ENCODE measurements at regions not wholly inside any gene's neighbourhood (a gene's known extent, or its start where the extent isn't known, plus 50 kb on each side); places are given as distances from the start of the nearest gene placed in this dataset.

- Mint-ChIP-seq H3K4me1 (no peaks in the 10 kb centered on the region), H3K27ac (no peak overlapping the region), H3K4me3 (no peak overlapping the region), H3K9me3 (peaks cover 3 to 14% (median 8%) of the 10 kb centered on the region in 7 donors), H3K27me3 (ENCODE audit: low read depth in 3 of 3) (no peaks in the 10 kb centered on the region), H3K36me3 (no peaks in the 10 kb centered on the region)
- DNase-seq = no peak
- Histone ChIP-seq H3K4me1 (ENCODE audit: control insufficient read depth in 1 of 2, insufficient read depth in 2 of 2, low read length in 2 of 2) (no peaks in the 10 kb centered on the region), H3K4me3 (replicated peaks in 1 of 3; ENCODE audit: low read depth in 2 of 3, low read length in 3 of 3) (no peak overlapping the region), H3K9ac (ENCODE audit: insufficient read depth, low read length, poor library complexity, severe bottlenecking) (no peak overlapping the region), H3K79me2 (ENCODE audit: insufficient read depth, low read length) (no peaks in the 10 kb centered on the region), H3K27ac (ENCODE audit: low read depth in 1 of 2, low read length in 2 of 2) (no peak overlapping the region), H3K4me2 (replicated peaks; ENCODE audit: extremely low read depth, low read length, poor library complexity, severe bottlenecking) (no peak overlapping the region), H2AFZ (ENCODE audit: insufficient read depth, low read depth, low read length, poor library complexity, severe bottlenecking) (no peak overlapping the region), H4K20me1 (ENCODE audit: insufficient read depth, low read length) (no peaks in the 10 kb centered on the region), H3K27me3 (ENCODE audit: control insufficient read depth in 2 of 2, insufficient read depth in 2 of 2, low read length in 2 of 2) (no peaks in the 10 kb centered on the region), H3K9me3 (replicated peaks in 1 of 2; ENCODE audit: control insufficient read depth in 1 of 2, insufficient read depth in 1 of 2, low read length in 2 of 2) (peaks cover 0 to 6% of the 10 kb centered on the region in 2 donors), H3K36me3 (replicated peaks in 1 of 2; ENCODE audit: control insufficient read depth in 1 of 2, insufficient read depth in 2 of 2, low read length in 2 of 2) (no peaks in the 10 kb centered on the region)
- intact Hi-C loops (cut with micrococcal nuclease) = no loop called here
- TF ChIP-seq, protein P1, sequence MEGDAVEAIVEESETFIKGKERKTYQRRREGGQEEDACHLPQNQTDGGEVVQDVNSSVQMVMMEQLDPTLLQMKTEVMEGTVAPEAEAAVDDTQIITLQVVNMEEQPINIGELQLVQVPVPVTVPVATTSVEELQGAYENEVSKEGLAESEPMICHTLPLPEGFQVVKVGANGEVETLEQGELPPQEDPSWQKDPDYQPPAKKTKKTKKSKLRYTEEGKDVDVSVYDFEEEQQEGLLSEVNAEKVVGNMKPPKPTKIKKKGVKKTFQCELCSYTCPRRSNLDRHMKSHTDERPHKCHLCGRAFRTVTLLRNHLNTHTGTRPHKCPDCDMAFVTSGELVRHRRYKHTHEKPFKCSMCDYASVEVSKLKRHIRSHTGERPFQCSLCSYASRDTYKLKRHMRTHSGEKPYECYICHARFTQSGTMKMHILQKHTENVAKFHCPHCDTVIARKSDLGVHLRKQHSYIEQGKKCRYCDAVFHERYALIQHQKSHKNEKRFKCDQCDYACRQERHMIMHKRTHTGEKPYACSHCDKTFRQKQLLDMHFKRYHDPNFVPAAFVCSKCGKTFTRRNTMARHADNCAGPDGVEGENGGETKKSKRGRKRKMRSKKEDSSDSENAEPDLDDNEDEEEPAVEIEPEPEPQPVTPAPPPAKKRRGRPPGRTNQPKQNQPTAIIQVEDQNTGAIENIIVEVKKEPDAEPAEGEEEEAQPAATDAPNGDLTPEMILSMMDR (IDR thresholded peaks at IDR 0.05) = no peak
- 71% methylated on average over 1 of the region's 6 CpGs for WGBS (ENCODE audit: insufficient coverage)
These were observed 300.5 kb downstream of the RMST start for GRCh38 chr12:97763113-97763512.

DNA sequence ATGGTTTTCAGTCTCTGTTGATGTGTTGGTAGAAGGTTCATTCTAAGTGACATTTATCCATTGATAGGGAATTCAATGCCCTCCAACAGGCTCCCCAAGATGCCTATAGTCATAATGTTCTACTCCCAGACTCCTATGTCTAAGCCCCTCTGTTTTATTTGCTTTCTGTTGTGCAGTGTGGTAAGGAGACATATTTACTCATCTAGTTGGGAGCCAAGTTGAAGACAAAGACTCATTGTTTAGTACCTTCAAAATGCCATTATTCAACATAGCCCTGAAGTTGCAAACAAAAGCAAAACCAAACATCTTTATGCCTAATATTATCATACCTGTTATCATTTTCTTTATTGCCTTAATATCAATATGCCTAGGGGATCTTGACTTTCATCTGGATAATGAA is 302.1 kb downstream of the RMST start:
- Histone ChIP-seq H3K4me3 (replicated peaks in 1 of 3; ENCODE audit: low read depth in 2 of 3, low read length in 3 of 3) (no peak overlapping the region), H4K20me1 (ENCODE audit: insufficient read depth, low read length) (no peaks in the 10 kb centered on the region), H2AFZ (ENCODE audit: insufficient read depth, low read depth, low read length, poor library complexity, severe bottlenecking) (no peak overlapping the region), H3K36me3 (replicated peaks in 1 of 2; ENCODE audit: control insufficient read depth in 1 of 2, insufficient read depth in 2 of 2, low read length in 2 of 2) (no peaks in the 10 kb centered on the region), H3K4me2 (replicated peaks; ENCODE audit: extremely low read depth, low read length, poor library complexity, severe bottlenecking) (no peak overlapping the region), H3K4me1 (ENCODE audit: control insufficient read depth in 1 of 2, insufficient read depth in 2 of 2, low read length in 2 of 2) (no peaks in the 10 kb centered on the region), H3K9me3 (replicated peaks in 1 of 2; ENCODE audit: control insufficient read depth in 1 of 2, insufficient read depth in 1 of 2, low read length in 2 of 2) (peaks cover 3 to 6% of the 10 kb centered on the region in 2 donors), H3K27me3 (ENCODE audit: control insufficient read depth in 2 of 2, insufficient read depth in 2 of 2, low read length in 2 of 2) (no peaks in the 10 kb centered on the region), H3K27ac (ENCODE audit: low read depth in 1 of 2, low read length in 2 of 2) (no peak overlapping the region), H3K9ac (ENCODE audit: insufficient read depth, low read length, poor library complexity, severe bottlenecking) (no peak overlapping the region), H3K79me2 (ENCODE audit: insufficient read depth, low read length) (no peaks in the 10 kb centered on the region)
- intact Hi-C loops (cut with micrococcal nuclease) = no loop called here
- no peak overlapping the region for H3K27ac Mint-ChIP-seq
- H3K4me3 Mint-ChIP-seq = no peak overlapping the region
- H3K27me3 Mint-ChIP-seq (ENCODE audit: low read depth in 3 of 3) = no peaks in the 10 kb centered on the region
- TF ChIP-seq, protein P1 (IDR thresholded peaks at IDR 0.05) = no peak
- no peaks in the 10 kb centered on the region for H3K4me1 Mint-ChIP-seq
- H3K36me3 Mint-ChIP-seq = no peaks in the 10 kb centered on the region
- DNase-seq = no peak
- peaks cover 2 to 14% (median 7%) of the 10 kb centered on the region in 7 donors for H3K9me3 Mint-ChIP-seq
